GM21367 (cell line): ENCODE measurements at regions not wholly inside any gene's neighbourhood (a gene's known extent, or its start where the extent isn't known, plus 50 kb on each side); places are given as distances from the start of the nearest gene placed in this dataset.

ENCODE experiments used
- ATAC-seq: cut with Tn5 transposase; IDR thresholded peaks from one replicate; pipeline ENCODE4 v1.9.1; 2021; ENCODE audit not compliant: unreplicated experiment

- no peak for ATAC-seq
Observed at GRCh38 chr3:148204131-148204530, 493.6 kb upstream of the AGTR1 start.

- ATAC-seq = no peak
Observed at GRCh38 chr3:148205977-148206376, 491.7 kb upstream of the AGTR1 start.

GRCh38 chr3:148206446-148206845 is 491.3 kb upstream of the AGTR1 start:
- no peak for ATAC-seq

DNA sequence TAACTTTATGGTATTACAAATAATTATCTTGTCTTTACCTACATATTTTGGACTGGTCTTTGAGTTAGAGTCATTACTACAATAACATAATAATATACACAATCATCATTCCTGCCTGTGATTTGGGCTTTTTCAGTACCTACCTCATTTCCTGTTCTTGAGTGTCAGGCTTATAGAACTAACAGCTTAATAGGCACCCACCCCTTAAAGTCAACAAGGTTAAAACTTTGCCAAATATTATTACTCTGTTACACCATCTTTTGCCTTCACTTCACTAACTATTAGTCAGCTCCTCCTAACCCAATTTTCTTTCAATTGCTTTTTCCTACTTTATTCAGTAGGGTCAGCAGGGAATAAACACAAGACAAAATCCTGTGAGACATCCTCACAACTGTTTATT is 488.7 kb upstream of the AGTR1 start:
- ATAC-seq = no peak

DNA sequence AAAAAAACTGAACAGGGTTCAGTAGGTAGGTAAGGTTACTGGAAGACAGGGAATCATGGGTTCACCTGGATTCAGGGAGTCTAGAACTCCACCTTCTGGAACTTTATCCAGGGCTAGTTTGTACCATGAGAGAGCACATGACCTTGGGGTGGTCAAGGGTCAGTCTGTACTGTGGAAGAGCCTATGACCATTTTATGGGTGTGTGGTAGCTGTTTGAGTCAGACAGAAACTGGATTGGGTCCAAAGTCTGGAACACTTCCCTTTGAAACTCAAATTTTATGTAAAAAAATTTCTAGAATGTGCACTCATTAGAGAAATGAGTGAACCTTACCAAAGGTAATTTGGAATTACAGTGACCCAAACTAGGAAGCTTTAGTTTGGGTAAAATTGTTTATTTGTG is 486.0 kb upstream of the AGTR1 start:
- peak; percentile 61 for ATAC-seq

DNA sequence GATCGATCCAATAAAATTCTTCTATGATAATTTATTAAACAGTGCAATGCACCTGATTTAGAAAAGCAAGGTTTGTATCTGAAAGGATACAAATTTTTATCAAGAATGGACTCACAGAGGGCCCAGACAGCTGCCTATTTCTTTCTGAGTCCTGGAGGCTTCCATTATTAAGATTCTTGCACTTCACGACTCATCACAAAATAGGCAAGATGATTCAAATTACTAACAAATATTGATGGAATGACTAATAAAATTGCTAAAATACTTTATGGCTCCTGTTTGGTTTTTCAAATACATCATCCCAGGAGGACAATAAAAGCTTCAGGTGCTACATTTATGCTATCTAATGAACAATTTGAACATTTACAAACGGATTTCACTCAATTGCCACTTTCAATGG is 483.0 kb upstream of the AGTR1 start:
- ATAC-seq = no peak

- ATAC-seq = no peak
Observed at GRCh38 chr3:148217317-148217716, 480.4 kb upstream of the AGTR1 start.

DNA sequence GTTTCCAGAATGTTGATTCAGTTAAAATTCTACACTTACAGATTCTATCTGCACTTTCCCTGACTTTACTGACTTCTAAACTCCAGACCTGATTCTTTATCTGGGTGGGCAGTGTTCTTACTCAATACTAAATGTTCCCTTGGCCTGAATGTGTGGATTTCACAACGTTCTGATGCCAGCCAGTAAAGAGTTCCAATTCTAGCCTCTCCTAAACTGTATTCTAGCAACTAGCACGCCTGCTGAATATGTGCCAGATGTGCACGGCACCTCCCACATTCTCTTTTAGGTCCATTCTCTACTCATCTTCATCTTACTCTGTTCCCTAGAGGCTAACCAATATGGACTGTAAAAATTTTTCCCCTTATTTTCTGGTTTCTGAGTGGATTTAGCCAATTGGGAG is 479.5 kb upstream of the AGTR1 start:
- no peak for ATAC-seq

DNA sequence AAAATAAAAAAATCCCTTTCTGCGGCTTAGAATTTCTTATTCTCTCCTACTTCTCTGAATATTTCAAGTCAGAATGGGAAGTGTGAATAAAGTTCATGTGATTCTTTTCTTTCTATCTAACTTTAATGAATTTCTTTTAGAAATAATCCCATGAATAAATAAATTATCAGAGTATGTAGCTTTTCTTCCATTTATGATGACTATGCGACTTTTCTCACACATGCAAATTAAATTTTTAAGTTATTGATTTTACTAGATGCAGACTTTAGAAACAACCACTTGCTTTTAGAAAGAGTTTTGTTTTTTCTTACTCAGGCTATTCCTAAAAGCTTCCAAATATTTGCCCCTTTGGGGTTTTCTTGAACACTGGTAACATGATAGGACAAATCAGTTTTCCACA is 477.7 kb upstream of the AGTR1 start:
- no peak for ATAC-seq

- peak; percentile 56 for ATAC-seq
Observed at GRCh38 chr3:148221303-148221702, 476.4 kb upstream of the AGTR1 start.

DNA sequence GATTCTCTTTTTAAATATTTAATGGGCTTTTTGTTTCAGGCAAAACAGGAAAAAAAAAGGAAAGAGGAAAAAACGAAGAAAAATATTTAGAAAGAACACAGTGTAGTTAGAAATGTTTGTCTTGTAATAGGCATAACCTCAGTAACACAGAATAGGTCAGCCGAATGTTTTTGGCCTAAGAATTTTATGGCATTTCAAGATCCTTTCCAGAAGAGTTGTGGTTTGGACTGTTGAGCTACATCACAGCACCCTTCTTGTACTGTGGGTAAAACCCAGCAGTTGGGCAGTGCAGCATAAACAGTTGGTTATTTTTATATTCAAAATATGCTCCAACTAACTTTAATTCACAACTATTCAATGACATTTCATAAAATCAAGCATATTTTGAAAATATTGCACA is 474.4 kb upstream of the AGTR1 start:
- no peak for ATAC-seq

- ATAC-seq = no peak
Observed at GRCh38 chr3:148226246-148226645, 471.5 kb upstream of the AGTR1 start.

DNA sequence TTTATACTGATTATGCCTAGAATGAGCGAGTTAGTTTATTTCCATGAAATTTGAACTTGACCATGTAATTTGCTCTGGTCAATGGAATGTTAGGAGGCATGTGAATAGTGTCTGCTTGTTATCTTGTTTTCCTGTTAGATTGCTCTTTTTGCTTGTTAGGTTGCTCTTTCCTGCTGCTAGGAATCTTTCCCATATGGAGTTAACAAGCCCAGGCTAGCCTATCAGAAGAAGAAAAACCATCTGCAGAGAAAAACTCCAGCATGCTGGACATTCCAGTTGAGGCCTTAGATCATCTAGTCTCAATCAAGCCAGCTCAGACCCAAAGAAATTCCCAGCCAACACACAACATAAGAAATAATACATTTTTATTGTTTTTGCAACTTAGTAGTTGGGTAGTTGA is 470.2 kb upstream of the AGTR1 start:
- no peak for ATAC-seq

DNA sequence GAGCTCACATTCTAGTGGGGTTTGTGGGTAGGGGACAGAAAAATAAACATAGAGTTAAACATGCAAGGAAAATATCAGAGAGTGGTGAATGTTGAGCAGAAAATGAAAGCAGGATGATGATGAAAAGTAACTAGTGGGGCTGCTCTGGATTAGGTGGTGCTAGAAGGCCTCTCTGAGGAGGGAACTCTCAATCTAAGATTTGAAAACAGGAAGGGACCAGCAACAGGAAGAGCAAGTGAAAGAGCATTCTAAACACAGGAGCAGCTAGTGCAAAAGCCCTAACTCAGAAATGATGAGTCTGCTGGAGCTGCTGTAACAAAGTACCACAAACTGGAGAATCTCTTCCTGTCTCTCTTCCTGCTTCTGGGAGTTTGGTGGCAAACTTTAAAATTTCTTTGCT is 468.6 kb upstream of the AGTR1 start:
- peak; percentile 80 for ATAC-seq

GRCh38 chr3:148230473-148230872 is 467.2 kb upstream of the AGTR1 start:
- ATAC-seq = no peak

DNA sequence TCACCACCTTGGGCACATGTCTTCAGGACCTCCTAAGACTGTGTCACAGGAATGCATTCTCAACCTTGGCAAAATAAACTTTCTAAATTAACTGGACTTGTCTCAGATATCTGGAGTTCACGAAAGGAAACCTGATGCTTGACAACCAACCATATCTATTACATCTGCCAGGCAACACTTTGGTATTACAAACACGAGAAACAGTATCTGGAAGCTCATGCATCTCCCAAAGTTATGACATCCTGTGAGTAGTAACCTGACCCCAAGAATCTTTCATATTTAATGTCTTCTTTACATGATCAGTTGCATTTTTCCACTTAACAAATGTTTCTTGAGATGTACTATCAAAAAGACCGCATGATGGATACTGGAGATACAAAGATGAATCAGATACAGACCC is 465.3 kb upstream of the AGTR1 start:
- ATAC-seq = no peak

- no peak for ATAC-seq
Observed at GRCh38 chr3:148233403-148233802, 464.3 kb upstream of the AGTR1 start.

DNA sequence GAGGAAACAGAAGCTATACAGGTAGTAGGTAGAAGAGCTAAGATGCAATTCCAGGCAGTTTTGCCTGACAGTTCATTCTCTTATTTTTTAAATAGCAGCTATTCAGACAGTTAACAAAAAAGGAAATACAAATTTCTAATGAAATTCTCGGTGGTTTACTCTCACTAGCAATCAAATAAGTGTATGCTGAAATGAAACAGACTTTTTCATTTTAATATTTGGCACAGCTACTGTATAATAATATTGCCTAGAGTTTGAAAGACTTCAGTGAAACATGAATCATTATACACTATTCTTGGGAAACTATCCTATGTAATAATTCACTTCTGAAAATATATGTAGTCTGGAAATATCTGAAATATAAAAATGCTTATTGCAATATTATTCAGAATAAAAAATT is 463.2 kb upstream of the AGTR1 start:
- no peak for ATAC-seq

GRCh38 chr3:148235566-148235965 is 462.1 kb upstream of the AGTR1 start:
- no peak for ATAC-seq

- no peak for ATAC-seq
Observed at GRCh38 chr3:148238421-148238821, 459.3 kb upstream of the AGTR1 start.

DNA sequence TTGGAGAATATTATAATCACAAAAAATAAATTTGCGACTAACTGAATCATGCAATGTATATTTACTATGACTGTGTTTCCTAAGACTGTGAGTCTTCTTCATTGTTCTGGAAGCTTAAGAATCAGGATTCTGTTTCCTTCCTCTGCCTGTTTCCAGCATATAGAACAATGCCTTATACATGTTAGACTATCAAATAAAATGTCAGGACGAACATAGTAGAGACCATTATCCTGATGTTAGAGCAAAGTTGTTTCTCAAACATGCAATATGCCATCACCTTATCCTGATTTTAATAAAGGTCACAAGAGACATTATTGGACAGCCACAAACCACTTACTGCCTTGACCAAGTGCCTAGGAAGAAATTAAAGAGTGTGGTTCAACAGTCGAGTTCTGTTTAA is 457.4 kb upstream of the AGTR1 start:
- ATAC-seq = no peak

DNA sequence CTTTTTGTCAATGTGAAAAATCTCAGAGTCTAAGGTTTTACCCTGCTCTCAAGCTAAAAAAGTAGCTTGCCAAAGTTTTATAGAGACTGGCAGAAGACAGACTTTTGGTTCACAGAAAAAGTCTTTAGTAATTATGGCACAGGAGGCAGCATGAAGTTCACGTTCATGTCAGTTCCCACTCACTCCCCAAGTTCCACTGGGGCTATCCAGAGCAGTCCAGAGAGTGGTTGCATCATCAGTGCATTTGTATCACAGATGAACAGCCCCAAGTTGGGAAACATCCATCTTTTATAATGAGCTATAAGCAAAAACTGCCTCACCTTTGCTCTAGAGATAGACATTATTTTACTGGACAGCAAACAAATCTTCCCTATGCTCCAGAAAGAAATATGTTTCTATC is 454.1 kb upstream of the AGTR1 start:
- no peak for ATAC-seq

GRCh38 chr3:148246291-148246923 is 451.3 kb upstream of the AGTR1 start:
- ATAC-seq = no peak

GRCh38 chr3:148253713-148254112 is 444.0 kb upstream of the AGTR1 start:
- ATAC-seq = no peak
